MV-4-11 (cell line): ENCODE measurements at regions not wholly inside any gene's neighbourhood (a gene's known extent, or its start where the extent isn't known, plus 50 kb on each side); places are given as distances from the start of the nearest gene placed in this dataset.

Experiments
- DNase-seq: peaks from one replicate; lab custom pipeline; 2025; lab: John Stamatoyannopoulos, UW

GRCh38 chr5:158301186-158301585, 442.2 kb upstream of the CLINT1 start:
- no peak for DNase-seq

- DNase-seq: no peak
Measured at GRCh38 chr5:158300256-158300655, 441.3 kb upstream of the CLINT1 start.

GRCh38 chr5:158297002-158297527, 438.1 kb upstream of the CLINT1 start:
- DNase-seq: no peak

- DNase-seq: no peak
Measured at GRCh38 chr5:158294701-158295100, 435.8 kb upstream of the CLINT1 start.

GRCh38 chr5:158292981-158293380, 434.0 kb upstream of the CLINT1 start:
- no peak for DNase-seq

GRCh38 chr5:158289967-158290366, 431.0 kb upstream of the CLINT1 start:
- DNase-seq: no peak

GRCh38 chr5:158288272-158288657, 429.3 kb upstream of the CLINT1 start:
- no peak for DNase-seq

GRCh38 chr5:158287643-158288271, 428.8 kb upstream of the CLINT1 start:
- DNase-seq: no peak

GRCh38 chr5:158286827-158287226, 427.9 kb upstream of the CLINT1 start:
- no peak for DNase-seq

GRCh38 chr5:158285698-158286097, 426.8 kb upstream of the CLINT1 start:
- no peak for DNase-seq

- DNase-seq: no peak
Measured at GRCh38 chr5:158284242-158284641, 425.3 kb upstream of the CLINT1 start.

- DNase-seq: no peak
Measured at GRCh38 chr5:158283397-158283796, 424.5 kb upstream of the CLINT1 start.

GRCh38 chr5:158278216-158278925, 419.4 kb upstream of the CLINT1 start:
- DNase-seq: no peak

GRCh38 chr5:158277276-158277675, 418.3 kb upstream of the CLINT1 start:
- DNase-seq: no peak

- DNase-seq: no peak
Measured at GRCh38 chr5:158276692-158277091, 417.7 kb upstream of the CLINT1 start.

GRCh38 chr5:158275511-158275910, 416.6 kb upstream of the CLINT1 start:
- DNase-seq: no peak

- no peak for DNase-seq
Measured at GRCh38 chr5:158273035-158273434, 414.1 kb upstream of the CLINT1 start.

- DNase-seq: no peak
Measured at GRCh38 chr5:158272409-158272808, 413.5 kb upstream of the CLINT1 start.

GRCh38 chr5:158270996-158271554, 412.1 kb upstream of the CLINT1 start:
- DNase-seq: no peak

- DNase-seq: no peak
Measured at GRCh38 chr5:158268286-158268685, 409.3 kb upstream of the CLINT1 start.

GRCh38 chr5:158267228-158267627, 408.3 kb upstream of the CLINT1 start:
- DNase-seq: no peak

- no peak for DNase-seq
Measured at GRCh38 chr5:158265931-158266700, 407.2 kb upstream of the CLINT1 start.

- no peak for DNase-seq
Measured at GRCh38 chr5:158265346-158265745, 406.4 kb upstream of the CLINT1 start.
